ENCODE measurements at regions not wholly inside any gene's neighbourhood (a gene's known extent, or its start where the extent isn't known, plus 50 kb on each side); places are given as distances from the start of the nearest gene placed in this dataset.

- TF ChIP-seq, protein P1, sequence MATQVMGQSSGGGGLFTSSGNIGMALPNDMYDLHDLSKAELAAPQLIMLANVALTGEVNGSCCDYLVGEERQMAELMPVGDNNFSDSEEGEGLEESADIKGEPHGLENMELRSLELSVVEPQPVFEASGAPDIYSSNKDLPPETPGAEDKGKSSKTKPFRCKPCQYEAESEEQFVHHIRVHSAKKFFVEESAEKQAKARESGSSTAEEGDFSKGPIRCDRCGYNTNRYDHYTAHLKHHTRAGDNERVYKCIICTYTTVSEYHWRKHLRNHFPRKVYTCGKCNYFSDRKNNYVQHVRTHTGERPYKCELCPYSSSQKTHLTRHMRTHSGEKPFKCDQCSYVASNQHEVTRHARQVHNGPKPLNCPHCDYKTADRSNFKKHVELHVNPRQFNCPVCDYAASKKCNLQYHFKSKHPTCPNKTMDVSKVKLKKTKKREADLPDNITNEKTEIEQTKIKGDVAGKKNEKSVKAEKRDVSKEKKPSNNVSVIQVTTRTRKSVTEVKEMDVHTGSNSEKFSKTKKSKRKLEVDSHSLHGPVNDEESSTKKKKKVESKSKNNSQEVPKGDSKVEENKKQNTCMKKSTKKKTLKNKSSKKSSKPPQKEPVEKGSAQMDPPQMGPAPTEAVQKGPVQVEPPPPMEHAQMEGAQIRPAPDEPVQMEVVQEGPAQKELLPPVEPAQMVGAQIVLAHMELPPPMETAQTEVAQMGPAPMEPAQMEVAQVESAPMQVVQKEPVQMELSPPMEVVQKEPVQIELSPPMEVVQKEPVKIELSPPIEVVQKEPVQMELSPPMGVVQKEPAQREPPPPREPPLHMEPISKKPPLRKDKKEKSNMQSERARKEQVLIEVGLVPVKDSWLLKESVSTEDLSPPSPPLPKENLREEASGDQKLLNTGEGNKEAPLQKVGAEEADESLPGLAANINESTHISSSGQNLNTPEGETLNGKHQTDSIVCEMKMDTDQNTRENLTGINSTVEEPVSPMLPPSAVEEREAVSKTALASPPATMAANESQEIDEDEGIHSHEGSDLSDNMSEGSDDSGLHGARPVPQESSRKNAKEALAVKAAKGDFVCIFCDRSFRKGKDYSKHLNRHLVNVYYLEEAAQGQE (IDR thresholded peaks at IDR 0.05; ENCODE audit: insufficient read depth in 1 of 2, low read depth in 2 of 2, low read length in 2 of 2), result no peak
- no peak for TF ChIP-seq POLR2AphosphoS5 (IDR thresholded peaks at IDR 0.05; ENCODE audit: low read depth, low read length)
- TF ChIP-seq TAF1 (IDR thresholded peaks at IDR 0.05; ENCODE audit: borderline replicate concordance, insufficient read depth, low read length), result no peak
- TF ChIP-seq SIN3A (IDR thresholded peaks at IDR 0.05; ENCODE audit: borderline replicate concordance, insufficient read depth, low read length), result no peak
Measured at GRCh38 chr5:155076379-155076778, 62.8 kb downstream of the KIF4B start.
